Fibroblast of peridontal ligament (primary cell): ENCODE measurements at regions not wholly inside any gene's neighbourhood (a gene's known extent, or its start where the extent isn't known, plus 50 kb on each side); places are given as distances from the start of the nearest gene placed in this dataset.
"Not testable (repeated sequence)": the region's sequence is repeated elsewhere in the genome, so short reads cannot be mapped to it uniquely, and the experiment has no call there.

Source experiments
- DNase-seq: peaks from one replicate; pipeline ENCODE4 v3.0.0-alpha.2; 2010; ENCODE audit errors: extremely low read depth

GRCh38 chr7:98727146-98727709 is 110.1 kb downstream of the NPTX2 start:
- DNase-seq, result no peak

GRCh38 chr7:98728555-98728954 is 111.5 kb downstream of the NPTX2 start:
- no peak for DNase-seq

- DNase-seq, result no peak
These were observed 112.0 kb downstream of the NPTX2 start for GRCh38 chr7:98729121-98729520.

- DNase-seq, result no peak
These were observed 113.2 kb downstream of the NPTX2 start for GRCh38 chr7:98730326-98730725.

- DNase-seq, result no peak
These were observed 114.6 kb downstream of the NPTX2 start for GRCh38 chr7:98731651-98732050.

GRCh38 chr7:98733036-98733435 is 116.0 kb downstream of the NPTX2 start:
- DNase-seq, result no peak

- no peak for DNase-seq
These were observed 118.7 kb downstream of the NPTX2 start for GRCh38 chr7:98735801-98736200.

- DNase-seq, result not testable (repeated sequence)
These were observed 119.4 kb downstream of the NPTX2 start for GRCh38 chr7:98736461-98736860.

GRCh38 chr7:98737176-98737575 is 120.1 kb downstream of the NPTX2 start:
- DNase-seq, result no peak

- no peak for DNase-seq
These were observed 123.6 kb downstream of the NPTX2 start for GRCh38 chr7:98740643-98741042.

GRCh38 chr7:98745722-98746318 is 124.0 kb downstream of the TMEM130 start:
- DNase-seq, result peak; percentile 6

GRCh38 chr7:98748090-98748489 is 121.7 kb downstream of the TMEM130 start:
- no peak for DNase-seq

GRCh38 chr7:98753176-98753575 is 116.6 kb downstream of the TMEM130 start:
- no peak for DNase-seq

GRCh38 chr7:98753989-98754479 is 115.8 kb downstream of the TMEM130 start:
- no peak for DNase-seq

GRCh38 chr7:98755138-98755898 is 114.5 kb downstream of the TMEM130 start:
- no peak for DNase-seq

GRCh38 chr7:98758157-98758556 is 111.7 kb downstream of the TMEM130 start:
- DNase-seq, result no peak

- DNase-seq, result no peak
These were observed 109.6 kb downstream of the TMEM130 start for GRCh38 chr7:98760201-98760651.

GRCh38 chr7:98761225-98761624 is 108.6 kb downstream of the TMEM130 start:
- no peak for DNase-seq

GRCh38 chr7:98762620-98763019 is 107.2 kb downstream of the TMEM130 start:
- no peak for DNase-seq

GRCh38 chr7:98763441-98763840 is 106.4 kb downstream of the TMEM130 start:
- no peak for DNase-seq

GRCh38 chr7:98764946-98765345 is 104.9 kb downstream of the TMEM130 start:
- DNase-seq, result no peak

GRCh38 chr7:98770085-98770484 is 99.7 kb downstream of the TMEM130 start:
- DNase-seq, result not testable (repeated sequence)

GRCh38 chr7:98771519-98771918 is 98.3 kb downstream of the TMEM130 start:
- DNase-seq, result peak; percentile 72
